Type B pancreatic cell (in vitro differentiated cells): ENCODE measurements at regions not wholly inside any gene's neighbourhood (a gene's known extent, or its start where the extent isn't known, plus 50 kb on each side); places are given as distances from the start of the nearest gene placed in this dataset.

ENCODE experiments used
- DNase-seq: peaks from one replicate; pipeline ENCODE4 v3.0.0; 2021; ENCODE audit warnings: mixed read lengths; ENCODE audit not compliant: unreplicated experiment; ENCODE audit errors: extremely low spot score
- H3K27ac Mint-ChIP-seq: 2 replicates; pipeline ENCODE4 v1.8.0; 2021; ENCODE audit warnings: mild to moderate bottlenecking, mixed read lengths
- H3K27me3 Mint-ChIP-seq: 2 replicates; pipeline ENCODE4 v1.8.0; 2021; ENCODE audit warnings: mixed read lengths
- H3K36me3 Mint-ChIP-seq: 2 replicates; pipeline ENCODE4 v1.8.0; 2021; ENCODE audit warnings: mixed read lengths
- H3K4me1 Mint-ChIP-seq: one replicate; pipeline ENCODE4 v1.8.0; 2021; ENCODE audit warnings: mixed read lengths; ENCODE audit not compliant: unreplicated experiment
- H3K4me3 Mint-ChIP-seq: 2 replicates; pipeline ENCODE4 v1.8.0; 2021; ENCODE audit warnings: mild to moderate bottlenecking, mixed read lengths
- H3K9me3 Mint-ChIP-seq: 2 replicates; pipeline ENCODE4 v1.8.0; 2021; ENCODE audit warnings: mixed read lengths
- TF ChIP-seq, protein P1 (sequence below): fragments of 200-600 bp; sonication (generic); conservative IDR thresholded peaks from 2 replicates; pipeline ENCODE4 v1.5.0; 2021; ENCODE audit warnings: antibody characterized with exemption, mild to moderate bottlenecking

DNA sequence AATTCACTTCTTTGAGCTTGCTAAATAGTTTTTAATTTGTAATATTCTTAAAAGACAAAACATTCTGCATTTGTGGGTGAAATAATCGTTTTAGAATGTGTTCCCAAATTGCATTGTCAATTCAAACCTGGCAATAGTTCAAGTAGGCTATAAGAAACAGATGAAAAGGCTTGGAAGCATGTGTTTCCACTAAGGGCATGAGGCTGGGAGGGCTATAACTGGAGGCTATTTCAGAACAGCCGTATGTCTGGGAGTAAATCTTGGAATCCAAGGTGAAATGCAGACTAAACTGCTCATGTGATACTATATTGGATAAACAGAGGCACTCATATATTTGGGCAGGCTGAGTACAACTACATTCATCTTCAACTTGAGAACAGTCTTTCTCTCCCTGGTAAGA is 117.4 kb upstream of the GRPR start:
- TF ChIP-seq, protein P1, sequence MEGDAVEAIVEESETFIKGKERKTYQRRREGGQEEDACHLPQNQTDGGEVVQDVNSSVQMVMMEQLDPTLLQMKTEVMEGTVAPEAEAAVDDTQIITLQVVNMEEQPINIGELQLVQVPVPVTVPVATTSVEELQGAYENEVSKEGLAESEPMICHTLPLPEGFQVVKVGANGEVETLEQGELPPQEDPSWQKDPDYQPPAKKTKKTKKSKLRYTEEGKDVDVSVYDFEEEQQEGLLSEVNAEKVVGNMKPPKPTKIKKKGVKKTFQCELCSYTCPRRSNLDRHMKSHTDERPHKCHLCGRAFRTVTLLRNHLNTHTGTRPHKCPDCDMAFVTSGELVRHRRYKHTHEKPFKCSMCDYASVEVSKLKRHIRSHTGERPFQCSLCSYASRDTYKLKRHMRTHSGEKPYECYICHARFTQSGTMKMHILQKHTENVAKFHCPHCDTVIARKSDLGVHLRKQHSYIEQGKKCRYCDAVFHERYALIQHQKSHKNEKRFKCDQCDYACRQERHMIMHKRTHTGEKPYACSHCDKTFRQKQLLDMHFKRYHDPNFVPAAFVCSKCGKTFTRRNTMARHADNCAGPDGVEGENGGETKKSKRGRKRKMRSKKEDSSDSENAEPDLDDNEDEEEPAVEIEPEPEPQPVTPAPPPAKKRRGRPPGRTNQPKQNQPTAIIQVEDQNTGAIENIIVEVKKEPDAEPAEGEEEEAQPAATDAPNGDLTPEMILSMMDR, result no peak
- no peaks in the 10 kb centered on the region for H3K4me1 Mint-ChIP-seq

DNA sequence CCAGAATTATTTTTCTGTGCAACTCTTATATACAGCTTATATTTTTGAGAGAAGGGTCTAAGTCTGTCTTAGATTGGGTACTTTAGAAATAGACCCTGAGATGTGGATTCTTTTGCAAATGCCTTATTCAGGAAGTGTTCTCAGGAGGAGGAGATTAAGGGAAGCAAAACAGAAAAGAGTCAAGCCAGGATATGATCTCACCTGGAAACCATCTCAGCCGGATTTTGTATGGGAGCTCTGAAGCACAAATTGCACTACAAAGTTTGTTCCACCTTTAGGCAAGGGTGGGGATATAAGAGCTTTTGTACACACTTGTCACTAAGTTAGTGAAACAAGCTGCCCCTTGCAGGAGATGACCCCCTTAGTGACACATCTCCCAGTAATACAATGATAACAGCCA is 121.2 kb upstream of the GRPR start:
- H3K27me3 Mint-ChIP-seq, result no peaks in the 10 kb centered on the region
- H3K36me3 Mint-ChIP-seq, result no peaks in the 10 kb centered on the region
- H3K4me3 Mint-ChIP-seq, result no peak overlapping the region
- DNase-seq, result no peak
- H3K27ac Mint-ChIP-seq, result no peak overlapping the region
- no peaks in the 10 kb centered on the region for H3K9me3 Mint-ChIP-seq
- TF ChIP-seq, protein P1, result no peak
- H3K4me1 Mint-ChIP-seq, result no peaks in the 10 kb centered on the region

More for the DNA sequence above, 117.4 kb upstream of the GRPR start:
- H3K27me3 Mint-ChIP-seq, result no peaks in the 10 kb centered on the region
- no peak for DNase-seq
- H3K4me3 Mint-ChIP-seq, result no peak overlapping the region
- no peak overlapping the region for H3K27ac Mint-ChIP-seq
- no peaks in the 10 kb centered on the region for H3K9me3 Mint-ChIP-seq
- no peaks in the 10 kb centered on the region for H3K36me3 Mint-ChIP-seq

DNA sequence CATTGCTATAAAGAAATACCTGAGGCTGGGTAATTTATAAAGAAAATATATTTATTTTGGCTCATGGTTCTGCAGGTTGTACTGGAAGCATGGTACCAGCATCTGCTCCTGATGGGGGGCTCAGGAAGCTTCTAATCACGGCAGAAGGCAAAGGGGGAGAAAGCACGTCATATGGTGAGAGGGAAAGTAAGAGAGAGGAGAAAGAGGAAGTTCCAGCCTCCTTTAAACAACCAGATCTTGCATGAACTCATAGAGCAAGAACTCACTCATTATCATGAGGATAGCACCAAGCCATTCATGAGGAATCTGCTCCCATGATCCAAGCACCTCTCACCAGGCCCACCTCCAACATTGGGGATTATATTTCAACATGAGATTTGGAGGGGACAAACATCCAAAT is 125.0 kb upstream of the GRPR start:
- Mint-ChIP-seq H3K27ac (no peak overlapping the region), H3K4me1 (no peaks in the 10 kb centered on the region), H3K36me3 (no peaks in the 10 kb centered on the region), H3K4me3 (no peak overlapping the region), H3K27me3 (no peaks in the 10 kb centered on the region), H3K9me3 (no peaks in the 10 kb centered on the region)
- DNase-seq, result no peak
- TF ChIP-seq, protein P1, result no peak

DNA sequence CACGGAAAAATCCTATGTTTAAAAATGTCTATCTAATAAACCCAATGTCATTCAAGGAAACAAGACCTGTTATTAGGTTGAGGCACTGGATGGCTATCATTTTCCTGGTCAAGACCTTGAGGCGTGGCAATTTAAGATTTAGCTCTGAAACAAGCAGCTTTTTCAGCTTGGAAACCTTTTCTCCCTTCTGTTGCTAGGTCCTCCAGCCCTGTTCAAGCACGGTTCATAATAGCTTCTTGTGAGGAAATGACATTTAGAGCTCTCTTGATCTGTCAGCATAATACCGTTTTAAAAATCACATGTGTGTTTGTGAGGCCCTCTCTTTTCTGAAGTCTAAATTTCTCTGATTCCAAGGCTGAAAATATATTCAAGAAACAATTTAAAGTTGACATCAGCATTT is 133.6 kb upstream of the GRPR start:
- Mint-ChIP-seq H3K4me1 (peaks cover 9% of the 10 kb centered on the region), H3K27me3 (no peaks in the 10 kb centered on the region)

DNA sequence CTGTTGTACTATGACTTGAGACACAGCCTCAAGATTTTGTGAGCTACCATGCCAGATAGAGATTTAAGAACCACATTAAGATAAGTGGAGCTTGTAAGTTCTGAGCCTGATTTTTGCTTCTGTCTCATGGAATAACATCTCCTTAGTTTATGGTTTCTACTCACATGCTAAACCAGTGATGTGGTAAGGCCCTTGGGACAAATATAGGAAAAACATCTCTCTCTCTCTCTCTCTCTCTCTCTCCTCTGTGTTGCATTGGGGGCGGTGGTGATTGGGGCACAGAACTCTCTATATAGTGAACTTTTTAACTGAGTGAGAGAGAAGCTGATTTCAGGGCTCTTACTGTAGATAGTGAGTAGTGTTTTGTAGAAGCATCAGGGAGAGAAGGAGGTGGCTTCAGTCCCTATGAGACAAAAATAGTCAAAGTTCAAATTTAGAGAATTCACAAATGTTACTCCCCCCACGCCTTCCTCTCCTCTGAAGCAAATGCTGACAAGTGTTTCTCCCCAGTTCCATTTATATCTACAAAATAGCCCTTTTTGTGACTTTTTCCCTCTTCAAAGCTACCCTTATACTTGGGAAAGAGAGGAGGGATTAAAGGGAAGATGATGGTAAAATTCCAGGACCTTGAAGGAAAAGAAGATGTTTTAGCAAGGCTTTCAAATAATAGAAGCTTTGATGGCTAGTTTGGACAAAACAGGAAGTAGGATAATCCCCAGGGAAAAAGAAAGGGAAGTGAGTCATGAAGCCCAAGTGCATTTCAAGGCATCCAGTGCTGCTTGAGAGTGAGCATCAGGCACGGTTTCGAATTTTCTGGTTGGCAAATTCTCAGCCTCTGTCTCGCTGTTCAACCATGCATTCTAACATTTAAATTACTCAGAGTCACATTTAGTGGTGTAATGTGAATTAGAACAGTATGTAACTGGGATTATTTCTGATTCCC is 134.3 kb upstream of the AP1S2 start:
- Mint-ChIP-seq H3K27me3 (no peaks in the 10 kb centered on the region), H3K9me3 (no peaks in the 10 kb centered on the region), H3K27ac (no peak overlapping the region), H3K36me3 (no peaks in the 10 kb centered on the region), H3K4me3 (no peak overlapping the region), H3K4me1 (peaks cover 9% of the 10 kb centered on the region)
- no peak for DNase-seq
- TF ChIP-seq, protein P1, result no peak

More for the DNA sequence above, 133.6 kb upstream of the GRPR start:
- H3K27ac Mint-ChIP-seq, result no peak overlapping the region
- H3K9me3 Mint-ChIP-seq, result no peaks in the 10 kb centered on the region
- TF ChIP-seq, protein P1, result no peak
- no peaks in the 10 kb centered on the region for H3K36me3 Mint-ChIP-seq
- no peak overlapping the region for H3K4me3 Mint-ChIP-seq
- DNase-seq, result no peak
